ENCODE measurements at regions not wholly inside any gene's neighbourhood (a gene's known extent, or its start where the extent isn't known, plus 50 kb on each side); places are given as distances from the start of the nearest gene placed in this dataset.
"Not testable (repeated sequence)": the region's sequence is repeated elsewhere in the genome, so short reads cannot be mapped to it uniquely, and the experiment has no call there.

GRCh38 chr1:67588178-67588855, 96.7 kb upstream of the GADD45A start:
- no peak for DNase-seq (ENCODE audit: low read depth)

DNA sequence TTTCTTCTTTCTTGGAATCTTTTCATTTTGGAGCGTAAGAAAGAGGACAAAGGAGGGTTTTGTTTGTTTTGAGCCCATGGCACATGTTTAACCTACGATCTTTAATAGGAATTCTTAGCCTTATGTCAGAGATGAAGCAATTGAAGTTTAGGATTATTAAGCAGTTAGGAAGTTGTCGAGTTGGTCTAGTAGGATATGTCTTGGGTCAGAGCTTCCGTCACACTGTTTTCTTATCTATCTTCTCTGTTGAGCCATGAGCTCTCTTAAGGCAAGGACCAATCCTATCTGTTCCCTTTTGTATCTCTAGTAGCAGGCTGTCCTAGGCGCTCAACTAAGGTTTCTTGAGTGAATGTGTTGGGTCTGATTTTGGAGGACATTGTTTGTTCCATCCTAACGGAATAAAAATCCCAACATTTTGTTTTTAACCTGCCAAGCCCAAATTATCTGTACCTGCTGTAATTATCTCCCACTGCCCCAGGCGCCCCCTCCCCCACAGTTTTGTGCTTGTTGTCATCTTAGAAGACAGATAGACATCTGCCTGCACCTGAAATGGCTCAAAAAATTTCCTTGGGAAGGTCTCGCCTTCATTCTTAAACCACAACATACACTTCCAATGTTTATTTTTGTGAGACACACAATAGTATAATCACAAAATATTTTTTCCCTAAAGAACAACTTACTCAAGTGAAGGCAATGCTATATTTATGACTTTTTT, 95.3 kb upstream of the GADD45A start:
- no peak for DNase-seq (ENCODE audit: low read depth)

DNA sequence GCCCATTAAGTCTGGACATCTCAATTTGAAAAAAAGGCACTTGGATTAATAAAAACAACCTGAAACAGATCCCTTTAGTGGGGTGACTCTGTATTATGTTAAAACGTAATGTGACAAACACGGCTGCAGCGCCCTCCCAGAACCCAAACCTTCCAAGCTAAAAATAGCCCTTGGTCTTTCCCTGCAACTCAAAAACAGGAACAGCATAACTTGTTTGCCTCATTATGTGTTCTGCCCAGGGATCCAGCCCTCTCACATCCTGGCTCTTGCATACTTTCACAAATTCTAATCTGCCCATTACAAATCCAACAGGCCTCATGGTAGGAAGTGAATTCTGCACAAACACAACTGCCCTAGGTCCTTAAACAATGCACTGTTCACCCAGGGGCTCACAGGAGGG, 94.7 kb upstream of the GADD45A start:
- no peak for DNase-seq (ENCODE audit: low read depth)

DNA sequence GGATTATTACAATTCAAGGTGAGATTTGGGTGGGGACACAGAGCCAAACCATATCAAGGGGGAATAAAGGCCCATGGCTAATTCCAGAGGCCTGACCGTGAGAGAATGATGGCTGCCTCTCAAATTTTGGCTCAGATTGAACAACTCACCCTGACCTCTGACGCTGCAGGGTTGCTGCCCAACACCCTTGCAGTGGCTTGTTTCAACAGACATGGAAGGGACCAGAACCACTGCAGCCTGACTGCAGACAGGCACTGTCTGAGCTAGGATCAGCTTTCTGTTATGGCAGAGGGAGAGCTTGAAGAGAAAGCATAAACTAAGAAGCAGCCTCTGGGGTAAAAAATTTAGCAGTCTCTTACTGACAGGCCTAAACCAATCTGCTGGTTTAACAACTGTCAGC, 90.2 kb upstream of the GADD45A start:
- no peak for DNase-seq (ENCODE audit: low read depth)

- DNase-seq (ENCODE audit: low read depth): no peak
Measured at GRCh38 chr1:67596674-67597073, 88.3 kb upstream of the GADD45A start.

DNA sequence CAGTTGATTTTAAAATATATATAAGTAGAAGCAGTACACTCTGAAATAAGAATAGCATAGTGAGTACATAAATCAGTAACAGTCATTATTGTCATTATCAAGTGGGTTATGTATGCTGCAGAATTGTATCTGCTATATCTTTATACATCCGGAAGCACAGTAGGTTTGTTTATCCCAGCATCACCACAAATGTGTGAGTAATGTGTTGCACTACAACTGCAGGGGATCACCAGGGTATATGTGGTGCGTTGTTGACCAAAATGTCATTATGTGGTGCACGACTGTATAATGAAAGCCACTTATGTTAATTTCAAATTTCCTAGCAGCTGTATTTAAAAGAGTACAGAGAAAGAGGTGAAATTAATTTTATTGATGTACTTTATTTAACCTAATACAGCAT, 87.7 kb upstream of the GADD45A start:
- no peak for DNase-seq (ENCODE audit: low read depth)

DNA sequence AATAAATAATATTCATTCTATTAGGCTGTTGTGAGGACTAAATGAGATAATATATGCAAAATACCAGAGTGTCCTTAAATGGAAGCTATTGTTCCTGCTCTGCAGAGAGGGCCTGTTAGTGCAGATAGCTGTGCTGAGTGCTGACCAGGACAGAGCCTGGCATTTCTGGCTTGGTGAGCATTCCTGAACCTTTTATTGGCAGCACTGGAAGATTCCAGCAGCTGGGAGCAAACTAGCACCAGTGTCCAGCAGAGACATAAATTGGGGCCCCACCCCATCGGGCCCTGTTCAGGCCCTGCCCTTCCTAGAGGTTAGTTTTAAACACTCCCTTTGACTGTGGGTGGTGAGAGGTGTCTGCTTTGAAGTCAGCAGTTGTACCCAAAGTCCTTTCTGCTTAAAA, 85.9 kb upstream of the GADD45A start:
- DNase-seq (ENCODE audit: low read depth): no peak

- DNase-seq (ENCODE audit: low read depth): no peak
Measured at GRCh38 chr1:67601539-67601938, 83.5 kb upstream of the GADD45A start.

DNA sequence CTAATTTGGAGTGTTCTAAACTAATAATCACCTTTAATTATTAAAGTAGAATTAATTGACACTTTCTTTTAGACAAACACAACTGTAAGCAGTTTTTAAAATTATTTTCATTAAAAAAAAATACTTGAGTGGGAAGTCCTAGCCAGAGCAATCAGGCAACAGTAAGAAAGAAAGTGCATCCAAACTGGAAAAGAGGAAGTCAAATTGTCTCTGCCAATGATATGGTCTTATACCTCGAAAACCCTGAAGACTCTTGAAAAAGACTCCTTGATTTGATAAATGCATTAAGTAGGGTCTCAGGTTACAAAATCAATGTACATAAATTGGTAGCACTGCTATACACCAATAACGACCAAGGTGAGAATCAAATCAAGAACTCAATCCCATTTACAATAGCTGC, 83.0 kb upstream of the GADD45A start:
- DNase-seq (ENCODE audit: low read depth): no peak

- DNase-seq (ENCODE audit: low read depth): no peak
Measured at GRCh38 chr1:67604778-67605177, 80.2 kb upstream of the GADD45A start.

DNA sequence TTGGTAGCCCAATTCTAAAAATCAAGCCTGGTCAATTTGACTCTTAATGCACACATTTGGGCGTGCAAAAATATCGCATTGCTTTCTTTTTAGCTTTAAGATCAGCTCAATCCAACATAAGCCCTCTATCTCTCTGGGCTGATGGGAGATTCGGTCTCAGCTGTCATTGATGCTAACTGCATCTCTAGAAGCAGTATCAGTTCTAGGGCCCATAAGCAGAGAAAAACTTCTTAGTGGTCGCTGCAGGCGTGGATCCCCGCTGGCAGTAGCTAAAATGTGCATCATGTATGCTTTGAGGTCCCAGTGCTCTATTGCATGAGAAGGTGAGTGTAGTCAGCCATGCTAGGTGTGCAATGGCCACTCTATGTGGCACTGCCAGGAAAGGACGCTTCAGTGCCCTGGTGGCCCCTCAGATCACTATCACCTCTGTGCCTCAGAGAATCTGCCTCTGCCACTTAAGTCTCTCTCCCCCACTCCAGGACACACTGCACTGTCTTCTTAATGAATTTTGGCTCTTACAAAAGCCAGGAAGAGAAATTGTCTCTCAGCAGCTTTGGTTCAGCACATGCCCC, 79.7 kb upstream of the GADD45A start:
- DNase-seq (ENCODE audit: low read depth): no peak

GRCh38 chr1:67607286-67607685, 77.7 kb upstream of the GADD45A start:
- no peak for DNase-seq (ENCODE audit: low read depth)

GRCh38 chr1:67607699-67608098, 77.3 kb upstream of the GADD45A start:
- no peak for DNase-seq (ENCODE audit: low read depth)

DNA sequence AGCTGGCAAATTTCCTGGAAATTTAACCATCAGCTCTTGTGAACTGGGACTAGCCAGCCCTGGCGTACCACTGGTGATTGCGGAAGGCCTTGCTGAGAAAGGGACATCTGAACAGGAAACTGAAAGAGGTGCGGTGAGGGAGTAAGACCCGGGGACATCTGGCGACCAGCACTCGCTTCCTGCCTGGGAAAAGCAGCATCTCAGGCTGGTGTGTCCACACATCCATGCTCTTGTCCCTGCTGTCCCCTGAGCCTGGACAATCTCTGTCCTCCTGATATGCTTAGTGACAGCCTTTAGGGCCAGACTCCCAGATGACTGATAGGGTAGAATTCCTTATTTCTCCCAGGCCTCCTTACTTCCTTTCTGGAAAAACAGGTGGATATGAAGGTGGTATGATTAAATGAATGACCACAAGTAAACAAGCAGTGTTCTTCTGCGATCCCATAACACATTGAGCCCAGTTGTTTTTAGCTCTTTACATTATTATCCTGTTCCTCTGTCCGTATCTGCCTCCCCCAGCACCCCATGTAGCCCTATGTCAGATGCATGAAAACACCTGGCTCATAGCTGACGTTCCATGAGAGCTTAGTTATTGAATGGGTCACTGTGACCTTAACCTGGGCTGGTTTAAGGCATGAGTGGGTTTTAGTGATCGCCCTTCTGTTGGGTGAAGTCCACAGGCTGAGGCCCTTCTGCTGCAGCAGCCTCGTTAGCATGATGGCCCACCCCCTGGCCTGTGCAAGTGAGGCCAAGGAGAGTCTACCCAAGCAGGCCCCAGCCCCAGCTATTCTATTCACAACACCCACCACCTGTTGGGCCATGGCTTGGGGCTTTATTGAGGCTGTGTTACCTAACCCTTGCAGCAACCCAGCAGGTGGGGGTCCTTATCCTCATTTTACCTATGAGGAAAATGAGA, 76.1 kb upstream of the GADD45A start:
- DNase-seq (ENCODE audit: low read depth): no peak

GRCh38 chr1:67609577-67610341, 75.2 kb upstream of the GADD45A start:
- DNase-seq (ENCODE audit: low read depth): no peak

GRCh38 chr1:67610450-67610849, 74.6 kb upstream of the GADD45A start:
- DNase-seq (ENCODE audit: low read depth): no peak

GRCh38 chr1:67611846-67612245, 73.2 kb upstream of the GADD45A start:
- no peak for DNase-seq (ENCODE audit: low read depth)

DNA sequence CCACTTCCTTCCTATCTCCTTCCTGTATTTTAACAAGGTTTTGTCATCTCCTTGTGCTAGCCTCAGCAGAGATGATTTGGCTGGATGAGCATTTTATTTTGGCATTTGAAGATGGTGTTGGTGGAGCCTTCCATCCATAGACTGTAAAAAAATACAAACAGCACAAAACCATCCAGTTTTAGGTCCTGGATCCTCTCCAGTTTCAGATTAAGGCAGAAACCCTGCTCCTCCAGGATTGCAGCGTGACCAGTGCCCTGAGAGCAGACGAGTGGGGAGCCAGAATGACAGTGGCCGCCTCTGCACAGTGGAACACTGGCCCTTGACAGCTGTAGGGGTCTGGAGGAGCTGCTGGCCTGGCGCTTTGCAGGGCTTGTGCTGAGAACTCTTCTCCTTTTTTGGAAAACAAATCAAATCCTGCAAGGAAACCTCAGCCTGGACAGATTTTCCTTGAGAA, 72.2 kb upstream of the GADD45A start:
- no peak for DNase-seq (ENCODE audit: low read depth)

GRCh38 chr1:67613479-67613878, 71.5 kb upstream of the GADD45A start:
- DNase-seq (ENCODE audit: low read depth): not testable (repeated sequence)

- DNase-seq (ENCODE audit: low read depth): no peak
Measured at GRCh38 chr1:67614511-67614934, 70.5 kb upstream of the GADD45A start.

- no peak for DNase-seq (ENCODE audit: low read depth)
Measured at GRCh38 chr1:67615886-67616285, 69.1 kb upstream of the GADD45A start.

All from non-pigmented ciliary epithelial cell (primary cell).